NCI-H526 treated with DMSO at 0.1 percent for 48 hours (cell line): ENCODE measurements at regions not wholly inside any gene's neighbourhood (a gene's known extent, or its start where the extent isn't known, plus 50 kb on each side); places are given as distances from the start of the nearest gene placed in this dataset.

Source experiments
- DNase-seq: peaks from one replicate; lab custom pipeline; 2025; lab: John Stamatoyannopoulos, UW

- no peak for DNase-seq
Measured at GRCh38 chr1:209021622-209022021, 561.9 kb upstream of the CAMK1G start.

GRCh38 chr1:209023790-209024189 is 559.7 kb upstream of the CAMK1G start:
- DNase-seq: peak; percentile 78

DNA sequence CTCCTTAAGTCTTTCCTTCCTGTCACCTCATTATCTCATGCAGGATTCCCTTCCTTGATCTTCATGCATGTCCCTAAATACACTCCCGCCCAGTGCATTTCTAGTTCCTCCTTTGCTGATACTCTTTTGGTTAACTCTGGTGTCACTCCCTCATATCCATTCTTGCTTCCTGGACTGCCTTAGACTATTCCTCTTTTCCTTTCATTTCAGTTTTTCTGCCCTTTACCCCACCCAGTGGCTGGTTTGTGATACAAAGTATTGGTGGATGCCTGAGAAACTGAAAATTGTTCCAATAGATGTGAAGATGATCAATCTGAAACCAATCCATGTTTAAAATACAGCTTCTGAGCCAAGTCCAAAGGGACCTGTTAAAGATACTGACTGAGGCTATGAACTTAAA is 553.8 kb upstream of the CAMK1G start:
- DNase-seq: no peak

- no peak for DNase-seq
Measured at GRCh38 chr1:209030454-209031167, 552.9 kb upstream of the CAMK1G start.

GRCh38 chr1:209037064-209037463 is 546.5 kb upstream of the CAMK1G start:
- no peak for DNase-seq

DNA sequence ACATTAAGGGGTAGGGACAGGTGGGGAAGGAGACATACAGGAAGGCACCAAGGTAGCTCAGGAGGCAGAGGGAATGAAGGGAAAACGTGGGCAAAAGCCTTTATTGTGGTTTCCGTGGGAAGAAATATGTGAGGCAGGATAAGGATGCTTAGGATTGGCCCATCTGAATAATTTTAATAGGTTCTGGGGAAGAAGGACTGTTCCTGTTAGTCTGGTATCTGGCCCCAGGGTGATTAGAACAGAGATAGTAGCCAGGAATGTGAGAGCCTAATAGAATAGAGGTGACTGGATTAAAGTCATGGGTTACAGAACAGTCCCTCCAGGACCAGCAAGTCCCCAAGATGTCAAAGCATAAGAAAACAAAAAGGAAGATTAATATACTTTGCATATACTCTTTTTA is 545.2 kb upstream of the CAMK1G start:
- no peak for DNase-seq

DNA sequence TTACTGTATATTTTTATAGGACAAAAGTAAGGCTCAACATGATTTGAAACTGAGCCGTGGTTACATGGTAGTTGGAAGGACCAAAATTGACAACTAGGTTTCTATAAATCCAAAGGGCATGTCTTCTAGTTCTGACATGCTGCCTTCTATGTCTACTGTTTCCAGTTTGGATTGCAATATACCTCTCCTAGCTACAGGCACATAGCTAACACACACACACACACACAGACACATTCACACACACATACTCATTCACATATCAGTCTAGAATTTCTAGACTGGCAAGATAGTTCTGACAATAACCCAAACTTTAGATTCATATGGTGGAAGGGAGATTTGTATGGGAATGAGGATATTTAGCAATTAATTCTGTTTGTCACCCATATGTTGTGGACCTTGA is 544.8 kb upstream of the CAMK1G start:
- DNase-seq: no peak

GRCh38 chr1:209040351-209040750 is 543.2 kb upstream of the CAMK1G start:
- no peak for DNase-seq

DNA sequence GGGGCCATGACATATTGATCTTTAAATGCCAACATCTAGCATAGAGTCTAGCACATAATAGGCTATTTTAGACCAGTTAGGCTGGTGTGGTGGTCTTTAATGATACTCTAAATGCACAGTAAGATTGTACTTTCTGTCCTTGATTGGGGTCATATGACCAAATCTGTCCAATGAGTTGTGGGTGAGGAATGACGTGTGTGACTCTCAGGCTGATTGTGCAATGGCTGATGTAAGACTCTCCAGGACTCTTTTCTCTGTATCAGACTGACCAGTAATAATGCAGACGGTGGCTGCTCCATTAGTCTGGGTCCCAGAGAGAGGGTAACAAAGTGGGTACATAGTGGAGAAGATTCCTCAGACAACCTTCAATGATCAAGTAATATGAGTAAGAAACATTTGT is 541.6 kb upstream of the CAMK1G start:
- no peak for DNase-seq

DNA sequence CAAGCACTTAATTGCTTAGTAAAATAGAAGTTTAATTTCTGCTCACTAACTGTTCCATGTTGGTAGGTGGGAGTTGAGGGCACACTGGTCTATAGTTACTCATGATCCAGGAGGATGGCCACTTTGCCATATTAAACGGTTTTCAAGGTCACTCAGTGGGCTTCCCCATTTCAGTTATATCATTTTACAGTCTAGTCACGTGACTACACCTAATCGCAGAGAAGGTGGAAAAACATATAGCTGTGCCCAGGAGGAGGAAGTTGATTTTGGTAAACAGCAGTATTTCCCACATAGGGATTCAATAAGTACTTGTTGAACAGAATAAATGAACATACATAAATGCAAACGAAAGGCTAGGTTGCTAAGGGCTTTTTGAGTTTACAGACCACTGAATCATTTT is 541.1 kb upstream of the CAMK1G start:
- DNase-seq: no peak

DNA sequence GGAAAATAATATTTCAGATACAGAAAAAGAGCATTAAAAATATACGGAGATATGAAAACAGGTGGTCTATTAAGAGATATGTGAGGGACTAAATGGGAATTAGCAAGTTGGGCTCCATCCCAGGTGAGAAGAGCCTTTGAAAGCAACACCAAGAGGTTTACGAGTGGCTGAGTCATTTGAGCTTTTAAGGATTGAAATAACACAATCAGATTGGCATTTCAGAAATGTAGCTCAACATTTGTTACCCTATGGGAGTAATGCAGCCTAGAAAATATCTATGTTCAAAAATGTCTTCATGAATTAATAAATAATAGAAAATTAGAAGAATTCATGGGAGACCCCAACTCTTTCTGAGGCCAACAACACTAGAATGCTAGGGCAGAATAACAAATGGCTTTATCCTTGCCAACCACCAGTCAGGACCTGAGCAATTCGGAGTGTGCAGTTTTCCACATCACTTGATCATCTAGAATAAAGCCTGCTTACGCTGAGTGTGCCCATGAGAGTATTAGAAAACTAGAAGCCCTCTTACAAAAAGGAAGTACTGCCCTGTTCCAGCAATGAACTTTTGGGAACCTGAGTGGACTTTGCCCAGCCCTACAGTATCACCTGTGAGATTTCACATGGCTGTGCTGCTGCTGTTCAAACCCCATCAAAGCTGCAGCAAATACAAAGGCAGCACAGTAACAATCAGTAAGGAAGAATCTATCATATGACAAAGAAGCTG is 538.0 kb upstream of the CAMK1G start:
- no peak for DNase-seq

- no peak for DNase-seq
Measured at GRCh38 chr1:209046058-209046417, 537.5 kb upstream of the CAMK1G start.

DNA sequence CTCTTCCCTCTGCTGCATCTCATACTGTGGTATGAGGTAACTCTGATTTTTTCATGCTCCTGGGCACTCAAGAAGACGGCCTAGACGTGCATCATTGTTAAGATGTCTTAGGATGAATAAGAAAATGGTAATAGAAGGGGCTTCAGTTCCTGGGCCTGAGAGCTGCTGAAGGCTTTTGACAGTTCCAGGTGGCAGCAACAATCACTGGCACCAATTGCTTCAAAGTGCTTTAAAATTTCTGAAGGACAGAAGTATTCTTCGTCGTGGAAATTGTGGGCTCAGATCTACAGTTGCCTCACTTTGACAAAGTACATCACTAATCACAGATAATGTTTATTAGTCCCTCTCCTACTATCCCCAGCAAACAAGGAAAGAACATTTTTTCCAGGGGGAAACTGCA is 536.6 kb upstream of the CAMK1G start:
- DNase-seq: no peak

DNA sequence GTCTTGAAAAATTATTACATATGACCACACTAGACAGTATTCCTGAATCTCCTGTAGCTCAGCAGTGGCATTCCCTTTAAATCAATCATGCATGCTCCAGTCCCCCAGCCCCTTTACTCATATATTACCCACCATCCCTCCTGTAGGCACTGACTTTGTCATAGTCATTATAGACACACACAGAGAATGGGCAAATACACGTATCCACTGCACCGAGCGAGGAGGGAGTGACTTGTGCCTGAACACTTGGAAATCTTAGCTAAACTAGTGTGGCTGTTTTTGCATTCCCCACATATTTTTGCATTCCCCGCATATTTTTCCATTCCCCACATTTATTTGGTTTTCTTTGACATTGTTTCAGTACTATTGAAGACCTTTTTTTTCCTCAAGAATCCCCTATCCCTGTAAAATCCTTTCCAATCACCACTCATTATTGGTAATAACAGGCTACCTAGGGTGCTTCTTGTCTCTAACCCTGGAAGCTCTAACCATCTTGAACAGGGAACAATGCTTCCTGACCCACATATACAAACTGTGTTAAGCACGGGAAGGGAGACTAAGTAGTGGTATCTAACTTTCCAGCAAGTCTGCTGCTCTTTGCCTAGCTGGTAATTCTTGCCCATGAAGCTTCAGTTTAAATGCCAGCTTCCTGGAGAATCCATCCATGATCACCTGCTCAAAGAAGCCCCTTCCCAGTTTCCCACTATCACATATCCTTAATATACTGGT is 534.4 kb upstream of the CAMK1G start:
- no peak for DNase-seq

- no peak for DNase-seq
Measured at GRCh38 chr1:209051570-209051969, 531.9 kb upstream of the CAMK1G start.

GRCh38 chr1:209053587-209053986 is 529.9 kb upstream of the CAMK1G start:
- no peak for DNase-seq

DNA sequence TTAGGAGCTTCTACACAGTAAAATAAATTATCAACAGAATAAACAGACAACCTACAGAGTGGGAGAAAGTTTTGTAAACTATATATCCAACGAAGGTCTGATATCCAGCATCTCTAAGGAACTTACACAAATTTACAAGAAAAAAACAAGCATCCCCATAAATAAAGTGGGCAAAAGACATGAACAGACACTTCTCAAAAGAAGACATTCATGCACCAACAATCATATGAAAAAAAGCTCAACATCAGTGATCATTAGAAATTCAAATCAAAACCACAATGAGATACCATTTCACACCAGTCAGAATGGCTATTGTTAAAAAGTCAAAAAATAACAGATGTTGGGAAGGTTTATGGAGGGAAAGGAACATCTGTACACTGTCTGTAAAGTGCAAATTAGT is 526.4 kb upstream of the CAMK1G start:
- no peak for DNase-seq

GRCh38 chr1:209057901-209058300 is 525.6 kb upstream of the CAMK1G start:
- no peak for DNase-seq

DNA sequence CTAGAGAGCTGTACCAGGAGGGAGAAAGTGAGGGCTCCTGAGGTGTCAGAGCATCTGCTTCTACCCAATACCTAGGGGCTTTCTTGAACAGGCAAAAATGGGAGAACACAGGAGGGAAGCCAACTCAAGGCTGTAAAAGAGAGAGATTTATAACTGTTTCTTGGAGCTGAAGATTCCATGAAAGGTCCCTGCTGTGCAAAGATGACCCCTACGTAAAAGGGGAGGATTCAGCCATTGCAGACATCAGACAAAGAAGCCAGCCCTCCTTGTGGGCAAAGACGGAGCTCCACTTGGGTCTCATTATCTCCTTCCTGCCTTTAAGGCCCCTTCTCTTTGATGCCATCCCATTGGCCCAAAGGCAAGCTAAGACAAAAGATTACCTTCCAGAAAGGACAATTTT is 524.1 kb upstream of the CAMK1G start:
- DNase-seq: no peak

GRCh38 chr1:209059981-209060380 is 523.5 kb upstream of the CAMK1G start:
- DNase-seq: no peak

GRCh38 chr1:209062081-209062620 is 521.4 kb upstream of the CAMK1G start:
- DNase-seq: no peak

- DNase-seq: no peak
Measured at GRCh38 chr1:209062863-209063262, 520.7 kb upstream of the CAMK1G start.
